ENCODE measurements at regions not wholly inside any gene's neighbourhood (a gene's known extent, or its start where the extent isn't known, plus 50 kb on each side); places are given as distances from the start of the nearest gene placed in this dataset.

DNA sequence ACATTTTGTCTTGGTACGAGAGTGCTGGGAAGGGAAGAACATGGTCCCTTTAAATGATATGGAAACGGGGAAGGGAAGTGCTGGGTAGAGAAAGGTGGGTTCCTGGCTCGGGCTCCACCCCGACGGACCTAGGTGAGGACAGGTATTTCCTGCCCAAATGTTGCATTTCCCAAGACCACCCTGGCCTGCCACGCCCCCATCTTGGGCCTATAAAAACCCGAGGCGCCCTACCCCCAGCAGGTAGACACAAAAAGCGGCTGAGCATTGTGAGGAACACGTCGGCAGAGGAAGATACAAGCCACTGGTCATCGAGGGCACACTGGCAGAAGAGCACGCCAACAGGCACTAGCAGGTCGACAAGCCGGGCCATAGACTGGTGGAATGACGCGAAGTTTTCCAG, 99.4 kb downstream of the AASDHPPT start:
- Histone ChIP-seq H3K4me1 (replicated peaks in 1 of 2; ENCODE audit: control insufficient read depth in 2 of 2, insufficient read depth in 2 of 2, low read length in 2 of 2) (no peaks in the 10 kb centered on the region), H3K27me3 (ENCODE audit: control insufficient read depth in 2 of 2, insufficient read depth in 2 of 2, low read length in 2 of 2) (no peaks in the 10 kb centered on the region), H3K9ac (ENCODE audit: insufficient read depth in 1 of 2, low read depth in 2 of 2, low read length in 2 of 2) (no peak overlapping the region), H4K20me1 (replicated peaks; ENCODE audit: control insufficient read depth, insufficient read depth, low read length) (no peaks in the 10 kb centered on the region), H3K79me2 (ENCODE audit: control insufficient read depth, insufficient read depth, low read length) (no peaks in the 10 kb centered on the region), H3K9me1 (ENCODE audit: control insufficient read depth, insufficient read depth, low read length) (no peaks in the 10 kb centered on the region), H2AFZ (ENCODE audit: low read depth, low read length) (no peak overlapping the region), H3K4me3 (no peak overlapping the region), H3K36me3 (ENCODE audit: control insufficient read depth, insufficient read depth, low read length) (no peaks in the 10 kb centered on the region), H3K4me2 (ENCODE audit: insufficient read depth, low read length) (no peak overlapping the region), H3K9me3 (replicated peaks; ENCODE audit: control insufficient read depth, insufficient read depth, low read depth, low read length) (no peaks in the 10 kb centered on the region), H3K27ac (ENCODE audit: extremely low read depth, low read depth, low read length) (no peak overlapping the region)
- TF ChIP-seq, protein P1, sequence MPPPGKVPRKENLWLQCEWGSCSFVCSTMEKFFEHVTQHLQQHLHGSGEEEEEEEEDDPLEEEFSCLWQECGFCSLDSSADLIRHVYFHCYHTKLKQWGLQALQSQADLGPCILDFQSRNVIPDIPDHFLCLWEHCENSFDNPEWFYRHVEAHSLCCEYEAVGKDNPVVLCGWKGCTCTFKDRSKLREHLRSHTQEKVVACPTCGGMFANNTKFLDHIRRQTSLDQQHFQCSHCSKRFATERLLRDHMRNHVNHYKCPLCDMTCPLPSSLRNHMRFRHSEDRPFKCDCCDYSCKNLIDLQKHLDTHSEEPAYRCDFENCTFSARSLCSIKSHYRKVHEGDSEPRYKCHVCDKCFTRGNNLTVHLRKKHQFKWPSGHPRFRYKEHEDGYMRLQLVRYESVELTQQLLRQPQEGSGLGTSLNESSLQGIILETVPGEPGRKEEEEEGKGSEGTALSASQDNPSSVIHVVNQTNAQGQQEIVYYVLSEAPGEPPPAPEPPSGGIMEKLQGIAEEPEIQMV (tag; conservative IDR thresholded peaks at IDR 0.05; ENCODE audit: low read depth), result peak; percentile 95
- no peak for TF ChIP-seq POLR2AphosphoS2 (IDR thresholded peaks at IDR 0.05; ENCODE audit: low read length)
- intact Hi-C loops (cut with micrococcal nuclease), result no loop called here
- WGBS (ENCODE audit: insufficient coverage, low coverage, missing lambda C conversion rate), result 1% methylated on average over 16 of the region's 17 CpGs
- ATAC-seq, result no peak
- no peak for FAIRE-seq
- CTCF ChIA-PET (ENCODE audit: low intra/inter-chr PET ratio), result no interaction called here
- peak in 1 of 4 experiments; percentile 11 for DNase-seq (ENCODE audit: extremely low read depth in 1 of 4, low spot score in 3 of 4)
- BruUV-seq (replicated peaks), result no TSS peak
- in situ Hi-C loops (cut with MboI), result no loop called here
- POLR2A ChIA-PET, result interaction anchor here (0.9 kb wide), 1 partner anchor 661 kb away, joined by 3 read pairs; no protein-coding TSS in a partner anchor

DNA sequence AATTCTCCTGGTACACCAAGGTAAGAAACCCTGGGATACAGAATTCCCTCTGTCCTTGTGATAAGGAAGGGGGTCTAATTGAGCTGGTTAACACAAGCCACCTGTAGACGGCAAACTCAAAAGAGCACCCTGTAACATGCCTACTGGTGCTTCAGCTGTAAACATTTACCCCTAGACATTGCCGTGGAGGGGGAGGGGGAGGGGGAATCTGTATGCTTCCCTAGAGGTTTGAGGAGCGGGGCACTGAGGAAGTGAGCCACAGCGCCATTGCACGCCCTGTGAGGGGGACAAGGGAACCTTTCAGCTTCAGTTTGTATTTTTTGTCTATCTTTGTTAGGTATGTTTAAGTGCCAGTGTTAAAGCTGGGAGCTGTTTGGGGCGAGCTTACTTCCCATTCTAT, 99.8 kb downstream of the AASDHPPT start:
- H4K20me1 ChIP-seq (replicated peaks; ENCODE audit: control insufficient read depth, insufficient read depth, low read length), result no peaks in the 10 kb centered on the region
- no peaks in the 10 kb centered on the region for H3K79me2 ChIP-seq (ENCODE audit: control insufficient read depth, insufficient read depth, low read length)
- BruUV-seq (replicated peaks), result no TSS peak
- ATAC-seq (no peak; the same call in 2 of the 3 replicates), DNase-seq (ENCODE audit: extremely low read depth in 1 of 4, low spot score in 3 of 4) (no peak), FAIRE-seq (no peak)
- TF ChIP-seq ZNF583 (CRISPR knock-in tag; IDR thresholded peaks at IDR 0.05), result no peak
- TF ChIP-seq ZNF444 (CRISPR knock-in tag; IDR thresholded peaks at IDR 0.05), result peak; percentile 70; the same call in 1 of the 2 replicates
- no peaks in the 10 kb centered on the region for H3K9me1 ChIP-seq (ENCODE audit: control insufficient read depth, insufficient read depth, low read length)
- no peak overlapping the region for H3K9ac ChIP-seq (ENCODE audit: insufficient read depth in 1 of 2, low read depth in 2 of 2, low read length in 2 of 2)
- no peaks in the 10 kb centered on the region for H3K9me3 ChIP-seq (replicated peaks; ENCODE audit: control insufficient read depth, insufficient read depth, low read depth, low read length)
- no peak overlapping the region for H2AFZ ChIP-seq (ENCODE audit: low read depth, low read length)
- H3K4me2 ChIP-seq (ENCODE audit: insufficient read depth, low read length), result no peak overlapping the region
- H3K36me3 ChIP-seq (ENCODE audit: control insufficient read depth, insufficient read depth, low read length), result no peaks in the 10 kb centered on the region
- H3K4me3 ChIP-seq, result no peak overlapping the region
- intact Hi-C loops (cut with micrococcal nuclease) (no loop called here), in situ Hi-C loops (cut with MboI) (no loop called here)
- WGBS (ENCODE audit: insufficient coverage, low coverage, missing lambda C conversion rate), result 2% methylated on average over 6 of the region's 6 CpGs
- POLR2A ChIA-PET, result interaction anchor here (0.9 kb wide), 1 partner anchor 662 kb away, joined by 3 read pairs; no protein-coding TSS in a partner anchor
- CTCF ChIA-PET (ENCODE audit: low intra/inter-chr PET ratio), result no interaction called here
- H3K27me3 ChIP-seq (ENCODE audit: control insufficient read depth in 2 of 2, insufficient read depth in 2 of 2, low read length in 2 of 2), result no peaks in the 10 kb centered on the region
- H3K4me1 ChIP-seq (replicated peaks in 1 of 2; ENCODE audit: control insufficient read depth in 2 of 2, insufficient read depth in 2 of 2, low read length in 2 of 2), result no peaks in the 10 kb centered on the region
- no peak overlapping the region for H3K27ac ChIP-seq (ENCODE audit: extremely low read depth, low read depth, low read length)

Measured in K562 (cell line).